Dermis blood vessel endothelial cell (primary cell): ENCODE measurements at regions not wholly inside any gene's neighbourhood (a gene's known extent, or its start where the extent isn't known, plus 50 kb on each side); places are given as distances from the start of the nearest gene placed in this dataset.
"Not testable (repeated sequence)": the region's sequence is repeated elsewhere in the genome, so short reads cannot be mapped to it uniquely, and the experiment has no call there.

Experiments
- DNase-seq: peaks from one replicate; pipeline ENCODE4 v3.0.0; 2010

DNA sequence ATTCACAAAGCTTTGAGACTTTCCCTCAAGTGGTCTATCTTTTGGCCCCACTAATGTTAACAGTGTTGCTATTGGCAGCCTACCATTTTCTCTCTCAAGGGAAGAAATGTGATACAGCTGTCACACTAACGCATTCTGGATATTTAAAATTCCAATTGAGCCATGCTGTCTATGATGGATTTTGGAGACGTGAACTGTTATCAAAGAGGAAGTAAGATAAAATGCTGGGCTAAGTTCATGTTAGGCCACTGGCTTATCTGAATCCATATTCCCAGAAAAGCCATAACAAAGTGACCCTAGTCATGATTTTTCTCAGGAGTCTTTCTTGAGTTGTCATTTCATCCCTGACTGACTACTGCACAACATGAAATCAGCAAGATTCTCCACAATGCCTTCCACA, 200.2 kb downstream of the PHLDA1 start:
- DNase-seq = no peak

DNA sequence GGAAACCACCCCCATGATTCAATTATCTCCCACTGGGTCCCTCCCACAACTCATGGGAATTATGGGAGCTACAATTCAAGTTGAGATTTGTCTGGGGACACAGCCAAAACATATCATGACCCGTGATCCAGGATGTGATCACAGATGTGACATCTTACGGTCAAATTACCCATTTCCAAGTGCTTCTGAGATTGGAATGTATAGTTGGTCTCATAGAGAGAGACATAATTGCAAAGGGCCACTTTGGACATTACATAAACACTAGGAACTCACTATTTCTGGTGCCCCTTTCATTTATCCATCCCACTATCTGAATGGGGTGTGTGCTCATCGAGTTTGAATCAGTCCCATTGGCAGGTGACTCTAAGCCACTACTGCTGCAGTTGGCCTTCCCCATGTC, 204.5 kb downstream of the PHLDA1 start:
- DNase-seq = no peak

GRCh38 chr12:75825686-75826085, 205.9 kb downstream of the PHLDA1 start:
- DNase-seq = peak; percentile 29

DNA sequence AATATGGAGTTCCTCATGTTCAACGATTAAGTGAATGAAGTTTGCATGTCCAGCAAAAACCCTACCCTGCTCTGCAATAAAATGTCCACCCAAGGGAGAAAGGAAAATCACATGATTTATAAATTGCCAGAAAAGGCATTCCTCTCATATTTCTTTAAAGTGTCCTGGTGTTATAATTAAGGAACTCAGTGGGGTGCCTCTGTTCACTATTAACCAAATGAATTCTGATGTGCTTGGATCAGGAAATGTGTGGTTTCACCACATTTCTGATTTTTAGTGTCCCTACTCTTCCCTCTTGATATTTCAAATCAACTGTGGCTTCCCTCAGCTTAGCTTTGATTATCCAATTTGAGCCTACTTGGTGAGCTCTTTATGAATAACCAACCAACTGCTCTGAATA, 208.1 kb downstream of the PHLDA1 start:
- DNase-seq = no peak

GRCh38 chr12:75822416-75822815, 209.2 kb downstream of the PHLDA1 start:
- no peak for DNase-seq

DNA sequence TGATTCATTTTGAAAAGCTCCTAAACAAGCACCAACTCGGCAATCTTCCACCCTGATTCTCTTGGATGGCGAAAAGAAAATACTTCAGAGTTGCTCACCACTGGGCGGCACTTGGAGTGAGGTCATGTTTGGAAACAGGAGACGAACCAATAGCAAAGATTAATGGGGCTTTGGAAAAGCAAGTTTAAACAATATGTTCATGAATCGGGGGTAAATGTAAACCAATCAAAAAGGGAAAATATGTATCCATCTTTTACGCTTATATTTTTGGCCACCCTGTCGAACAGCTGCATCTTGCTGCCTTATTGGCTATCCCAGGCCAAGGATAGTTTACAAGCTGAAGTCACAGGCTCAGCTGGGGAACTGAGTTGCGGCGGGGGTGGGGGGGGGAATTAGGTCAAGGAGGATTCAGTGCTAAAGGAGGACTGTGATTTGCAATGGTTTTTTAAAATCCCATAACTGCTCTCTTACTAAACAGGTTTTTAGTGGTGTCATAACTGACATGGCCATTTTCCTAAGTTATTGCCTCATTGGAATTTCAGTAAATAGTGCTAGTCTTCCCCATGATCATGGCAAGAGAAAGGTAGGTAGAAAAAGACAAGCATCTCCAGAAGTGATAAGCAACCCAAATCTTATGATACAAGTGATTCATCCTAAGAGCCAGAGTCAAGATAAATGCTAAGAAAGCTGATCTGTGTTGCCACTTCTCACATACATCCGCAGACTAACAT, 210.6 kb downstream of the PHLDA1 start:
- DNase-seq = no peak

- DNase-seq = no peak
Measured at GRCh38 chr12:75820071-75820470, 211.5 kb downstream of the PHLDA1 start.

GRCh38 chr12:75819512-75819911, 212.1 kb downstream of the PHLDA1 start:
- no peak for DNase-seq

- DNase-seq = no peak
Measured at GRCh38 chr12:75818863-75819262, 212.7 kb downstream of the PHLDA1 start.

GRCh38 chr12:75816897-75817296, 214.7 kb downstream of the PHLDA1 start:
- DNase-seq = peak; percentile 72

DNA sequence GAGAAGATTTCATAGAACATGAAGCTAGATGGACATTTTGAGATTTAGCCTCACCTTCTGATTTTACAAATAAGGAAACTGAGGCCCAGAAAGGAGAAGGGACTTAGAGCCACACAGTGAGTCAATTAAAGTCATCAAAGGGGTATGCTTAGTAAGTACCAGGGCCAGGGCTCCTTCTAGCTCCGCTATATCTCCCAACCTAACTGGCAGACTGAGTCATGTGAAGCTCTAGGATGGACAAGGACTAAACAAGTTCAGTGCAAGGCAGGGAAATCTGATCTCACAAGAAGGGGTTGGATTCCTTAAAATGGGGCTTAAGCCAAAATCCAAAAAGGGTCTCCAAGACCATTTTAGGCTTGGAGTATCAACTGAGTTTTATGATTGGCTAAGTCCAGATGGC, 215.8 kb downstream of the PHLDA1 start:
- DNase-seq = no peak

DNA sequence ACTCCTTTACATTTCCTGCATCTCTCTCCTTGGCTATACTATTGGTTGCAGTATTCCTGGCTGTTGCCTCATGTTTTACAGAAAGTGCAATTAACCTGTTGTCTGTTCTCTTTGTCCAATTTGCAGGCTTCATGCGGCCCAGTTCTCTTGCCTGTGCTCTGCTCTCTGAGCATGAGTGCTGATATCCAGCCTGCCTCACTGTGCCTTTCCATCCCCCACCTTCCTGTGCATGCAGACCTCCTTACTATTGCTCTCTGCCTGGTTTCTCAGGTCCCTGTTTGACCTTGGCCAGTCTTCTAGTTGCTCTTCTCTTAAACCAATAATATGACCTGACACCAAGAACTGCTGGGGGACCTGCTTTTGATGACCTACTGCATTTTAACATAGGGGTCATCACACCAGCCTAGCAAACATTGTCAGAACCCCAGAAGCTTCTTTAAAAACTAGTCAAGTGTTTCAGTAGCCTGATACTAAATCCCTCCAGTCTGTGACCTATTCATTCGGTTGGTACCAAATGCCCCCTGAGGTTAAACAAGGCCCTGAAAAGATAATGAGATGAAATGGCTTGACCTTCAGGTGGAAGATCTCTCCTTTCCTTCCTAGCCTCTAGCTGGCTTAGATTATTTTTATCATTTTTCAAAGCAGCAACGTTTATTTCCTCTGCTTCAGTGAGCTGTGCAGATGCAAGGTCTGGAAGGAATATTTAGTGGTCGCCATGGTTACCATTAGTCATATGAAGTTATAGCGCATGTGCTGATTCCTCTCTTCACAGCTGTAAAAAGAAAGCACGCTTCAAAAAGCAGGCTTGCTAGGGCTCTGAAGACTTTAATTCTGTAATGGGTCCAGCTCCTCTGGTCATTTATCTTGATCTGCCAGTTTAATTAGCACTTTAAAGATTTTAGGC, 216.5 kb downstream of the PHLDA1 start:
- peak; percentile 97 for DNase-seq

DNA sequence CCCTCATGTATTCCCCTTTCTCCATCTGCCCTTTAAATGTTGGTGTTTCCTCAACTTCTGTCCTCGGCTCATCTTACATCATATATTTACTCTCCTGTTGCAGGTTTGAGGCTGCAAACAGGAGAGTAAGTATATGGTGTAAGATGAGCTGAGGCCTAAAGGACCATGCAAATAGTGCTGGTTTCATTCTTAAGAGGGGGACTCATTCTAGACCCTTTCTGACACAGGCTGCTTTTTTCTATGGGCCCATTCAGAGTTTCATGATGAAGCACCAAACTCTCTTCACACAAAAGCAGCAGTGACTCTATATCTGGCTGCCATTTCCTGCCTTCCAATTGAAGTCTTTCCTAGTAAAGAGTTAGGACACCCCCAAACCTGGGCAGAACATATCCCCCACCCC, 218.5 kb downstream of the PHLDA1 start:
- DNase-seq = no peak

- no peak for DNase-seq
Measured at GRCh38 chr12:75812271-75813018, 219.1 kb downstream of the PHLDA1 start.

- no peak for DNase-seq
Measured at GRCh38 chr12:75809746-75810145, 221.8 kb downstream of the PHLDA1 start.

DNA sequence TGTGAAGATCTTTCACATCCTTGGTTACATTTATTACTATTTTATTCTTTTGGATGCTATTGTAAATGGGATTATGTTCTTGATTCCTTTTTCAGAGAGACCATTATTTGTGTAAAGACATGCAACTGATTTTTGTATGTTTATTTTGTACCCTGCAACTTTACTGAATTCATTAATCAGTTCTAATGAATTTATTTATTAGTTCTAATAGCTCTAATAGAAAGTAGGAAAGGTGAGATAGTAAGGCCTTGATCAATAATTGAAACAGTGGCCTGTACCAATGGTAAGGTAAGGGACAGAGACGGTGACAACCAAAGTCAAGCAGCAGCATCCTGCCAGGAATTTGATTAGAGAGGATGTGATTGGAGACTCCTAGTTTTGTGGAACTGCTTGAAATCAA, 224.1 kb downstream of the PHLDA1 start:
- DNase-seq = no peak

DNA sequence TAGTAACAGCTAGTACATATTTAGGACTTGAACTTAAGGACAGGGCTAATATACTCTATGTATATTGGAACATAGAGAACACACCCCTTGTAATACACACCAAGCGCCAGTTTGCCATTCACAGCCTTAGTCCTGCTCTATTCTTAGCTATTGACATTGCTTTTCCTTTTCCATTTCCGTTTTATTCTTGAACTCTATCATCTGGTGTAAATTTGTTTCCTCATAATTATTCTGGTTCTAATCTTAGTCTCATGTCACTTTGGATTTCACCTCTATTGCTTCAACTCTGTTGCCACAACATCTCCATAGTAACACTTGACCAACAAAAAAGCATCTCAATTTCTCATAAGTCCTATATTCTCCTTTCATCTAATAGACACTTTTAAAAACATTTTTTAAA, 225.7 kb downstream of the PHLDA1 start:
- DNase-seq = no peak

DNA sequence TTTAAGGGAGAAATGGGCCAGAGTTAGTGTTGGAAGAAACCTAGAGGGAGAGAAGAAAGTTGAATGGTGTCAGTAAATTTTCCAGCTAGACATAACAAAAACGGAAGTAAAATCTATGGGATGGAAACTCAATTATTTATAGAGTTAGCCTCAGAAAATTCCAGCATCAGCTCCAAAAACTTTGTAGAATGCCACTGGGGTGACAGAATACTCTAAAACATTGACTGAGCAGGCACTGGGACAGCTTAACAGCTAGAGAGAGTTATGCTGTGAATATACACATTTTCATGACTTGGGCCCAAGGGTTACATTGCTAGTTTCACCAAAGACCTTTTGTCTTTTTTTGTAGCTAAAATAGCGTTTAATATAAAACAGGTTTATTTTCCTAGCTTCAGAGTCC, 226.3 kb downstream of the PHLDA1 start:
- DNase-seq = no peak

DNA sequence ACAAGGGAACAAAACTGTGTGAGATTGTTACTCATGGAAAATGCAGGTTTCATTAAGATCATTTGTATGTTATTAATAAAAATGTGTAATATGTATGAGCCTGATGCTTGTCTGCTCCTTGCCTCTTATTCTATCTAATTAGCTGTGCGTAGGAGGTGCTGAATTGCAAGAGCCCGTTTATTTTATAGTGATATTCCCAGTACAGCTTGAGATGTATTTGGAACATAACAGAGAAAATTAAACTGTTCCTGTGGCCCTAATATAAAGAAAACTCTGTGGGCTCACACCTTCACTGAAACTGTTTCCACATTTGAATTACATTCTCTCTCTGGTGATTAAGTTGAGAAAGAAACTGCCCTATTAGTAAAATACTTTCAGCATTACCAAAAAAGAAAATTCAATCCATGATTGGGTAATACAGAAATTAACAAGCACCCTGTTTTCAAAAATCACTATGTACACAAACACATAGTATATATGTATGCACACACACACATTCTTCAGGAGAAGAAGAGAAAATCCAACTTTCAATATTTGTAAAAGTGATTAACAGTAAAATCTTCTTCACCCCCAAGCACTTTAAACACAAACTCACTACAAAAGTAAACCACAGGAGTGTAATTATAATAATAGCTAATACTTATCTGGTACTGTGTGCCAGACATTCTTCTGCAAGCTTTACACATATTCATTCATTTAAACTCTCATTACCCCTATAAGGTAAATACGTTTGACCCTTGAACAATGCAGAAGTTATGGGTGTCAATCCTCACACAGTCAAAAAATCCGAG, 233.2 kb downstream of the PHLDA1 start:
- DNase-seq = no peak

DNA sequence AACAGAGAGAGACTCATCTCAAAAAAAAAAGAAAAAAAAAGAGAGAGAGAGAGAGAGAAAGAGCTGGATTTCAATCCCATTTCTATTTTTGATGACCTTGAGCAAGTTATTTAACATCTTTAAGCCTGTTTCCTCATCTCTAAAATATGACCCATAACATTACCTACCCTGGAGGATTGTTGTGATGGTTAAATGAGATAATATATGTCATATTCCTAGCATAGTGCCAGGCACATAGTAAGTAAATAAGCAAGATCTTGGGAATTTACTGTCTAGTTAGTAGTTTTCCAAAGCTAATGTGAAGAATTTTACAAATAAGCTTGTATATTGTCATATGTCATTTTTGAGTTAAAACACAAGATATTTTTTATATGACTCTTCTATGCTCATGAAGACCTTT, 236.5 kb downstream of the PHLDA1 start:
- no peak for DNase-seq

- DNase-seq = no peak
Measured at GRCh38 chr12:75792687-75793086, 238.9 kb downstream of the PHLDA1 start.

GRCh38 chr12:75790219-75790618, 241.4 kb downstream of the PHLDA1 start:
- DNase-seq = no peak

DNA sequence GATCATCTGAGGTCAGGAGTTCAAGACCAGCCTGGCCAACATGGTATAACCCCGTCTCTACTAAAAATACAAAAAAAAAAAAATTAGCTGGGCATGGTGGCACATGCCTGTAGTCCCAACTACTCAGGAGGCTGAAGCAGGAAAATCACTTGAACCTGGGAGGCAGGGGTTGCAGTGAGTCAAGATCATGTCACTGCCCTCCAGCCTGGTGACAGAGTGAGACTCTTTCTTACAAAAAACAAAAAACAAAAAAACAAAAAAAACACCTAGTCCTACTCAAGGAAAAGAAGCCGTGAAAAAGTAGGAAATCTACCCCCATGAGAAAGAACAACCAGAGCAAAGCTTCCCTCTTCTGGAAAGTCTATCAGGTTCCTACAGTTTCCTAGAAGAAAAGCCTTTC, 244.4 kb downstream of the PHLDA1 start:
- not testable (repeated sequence) for DNase-seq
